Mesothelial cell of epicardium (in vitro differentiated cells): ENCODE measurements at regions not wholly inside any gene's neighbourhood (a gene's known extent, or its start where the extent isn't known, plus 50 kb on each side); places are given as distances from the start of the nearest gene placed in this dataset.

Experiments used
- DNase-seq, 2 experiments: peaks; one replicate each; pipeline ENCODE4 v3.0.0; 2021; ENCODE audit warnings: low spot score in 2 of 2; ENCODE audit not compliant: unreplicated experiment in 2 of 2
- H3K27ac Mint-ChIP-seq: 2 replicates; pipeline ENCODE4 v1.8.0; 2021; ENCODE audit warnings: mixed read lengths
- H3K27me3 Mint-ChIP-seq: 2 replicates; pipeline ENCODE4 v1.8.0; 2021; ENCODE audit warnings: low read depth, mixed read lengths
- H3K36me3 Mint-ChIP-seq: 2 replicates; pipeline ENCODE4 v1.8.0; 2021; ENCODE audit warnings: mixed read lengths
- H3K4me1 Mint-ChIP-seq: 2 replicates; pipeline ENCODE4 v1.8.0; 2021; ENCODE audit warnings: mixed read lengths
- H3K4me3 Mint-ChIP-seq: 2 replicates; pipeline ENCODE4 v1.8.0; 2021; ENCODE audit warnings: mild to moderate bottlenecking, moderate library complexity, mixed read lengths
- H3K9me3 Mint-ChIP-seq: 2 replicates; pipeline ENCODE4 v1.8.0; 2021; ENCODE audit warnings: mixed read lengths
- TF ChIP-seq, protein P1 (sequence below): fragments of 200-600 bp; sonication (generic); IDR thresholded peaks from one replicate; pipeline ENCODE4 v1.5.0; 2021; ENCODE audit warnings: antibody characterized with exemption; ENCODE audit not compliant: unreplicated experiment

DNA sequence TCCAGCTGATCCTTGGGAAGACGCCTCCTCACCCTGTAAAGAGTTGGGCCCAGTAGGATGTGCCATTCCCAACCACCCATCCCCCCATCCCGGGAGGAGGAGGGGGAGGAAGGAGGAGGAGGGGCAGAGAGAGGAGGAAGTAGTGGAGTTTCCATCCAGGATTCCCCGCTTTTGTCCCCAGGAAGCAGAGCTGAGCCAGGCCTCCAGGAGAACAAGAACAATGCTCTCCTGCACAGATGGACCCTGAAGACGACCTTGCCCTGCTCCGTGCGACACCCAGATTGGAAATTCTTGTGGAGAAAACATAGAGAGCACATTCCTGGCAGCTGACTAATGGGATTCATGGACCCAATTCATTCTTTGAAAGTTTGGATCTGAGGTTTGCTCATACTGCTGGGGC lies 132.3 kb upstream of the CRY1 start:
- Mint-ChIP-seq H3K36me3 (no peaks in the 10 kb centered on the region), H3K27me3 (peaks cover 49% of the 10 kb centered on the region), H3K4me1 (peaks cover 2% of the 10 kb centered on the region), H3K4me3 (no peak overlapping the region), H3K9me3 (no peaks in the 10 kb centered on the region), H3K27ac (no peak overlapping the region)
- TF ChIP-seq, protein P1, sequence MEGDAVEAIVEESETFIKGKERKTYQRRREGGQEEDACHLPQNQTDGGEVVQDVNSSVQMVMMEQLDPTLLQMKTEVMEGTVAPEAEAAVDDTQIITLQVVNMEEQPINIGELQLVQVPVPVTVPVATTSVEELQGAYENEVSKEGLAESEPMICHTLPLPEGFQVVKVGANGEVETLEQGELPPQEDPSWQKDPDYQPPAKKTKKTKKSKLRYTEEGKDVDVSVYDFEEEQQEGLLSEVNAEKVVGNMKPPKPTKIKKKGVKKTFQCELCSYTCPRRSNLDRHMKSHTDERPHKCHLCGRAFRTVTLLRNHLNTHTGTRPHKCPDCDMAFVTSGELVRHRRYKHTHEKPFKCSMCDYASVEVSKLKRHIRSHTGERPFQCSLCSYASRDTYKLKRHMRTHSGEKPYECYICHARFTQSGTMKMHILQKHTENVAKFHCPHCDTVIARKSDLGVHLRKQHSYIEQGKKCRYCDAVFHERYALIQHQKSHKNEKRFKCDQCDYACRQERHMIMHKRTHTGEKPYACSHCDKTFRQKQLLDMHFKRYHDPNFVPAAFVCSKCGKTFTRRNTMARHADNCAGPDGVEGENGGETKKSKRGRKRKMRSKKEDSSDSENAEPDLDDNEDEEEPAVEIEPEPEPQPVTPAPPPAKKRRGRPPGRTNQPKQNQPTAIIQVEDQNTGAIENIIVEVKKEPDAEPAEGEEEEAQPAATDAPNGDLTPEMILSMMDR: no peak
- DNase-seq: no peak

DNA sequence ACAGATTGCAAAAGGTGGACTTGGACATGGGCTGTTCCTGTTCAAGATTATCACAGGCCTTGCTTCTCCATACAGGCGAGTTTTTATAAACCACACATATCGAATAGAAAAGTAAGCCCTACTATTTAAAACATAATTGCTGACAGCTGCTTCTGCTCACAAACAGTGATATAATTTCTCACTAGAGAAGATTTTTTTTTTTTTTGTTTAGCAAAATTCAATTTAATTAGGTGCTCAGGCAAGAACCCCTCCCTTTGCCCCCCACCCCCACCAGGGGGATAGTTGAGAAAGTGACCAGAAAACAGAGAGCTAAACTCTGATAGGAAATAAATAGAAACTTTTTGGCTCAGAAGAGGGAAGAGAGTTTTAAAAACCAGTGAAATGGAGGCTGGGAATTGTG lies 132.8 kb upstream of the CRY1 start:
- TF ChIP-seq, protein P1: no peak
- H3K9me3 Mint-ChIP-seq: no peaks in the 10 kb centered on the region
- no peak overlapping the region for H3K4me3 Mint-ChIP-seq
- no peak for DNase-seq
- H3K4me1 Mint-ChIP-seq: peaks cover 2% of the 10 kb centered on the region
- no peaks in the 10 kb centered on the region for H3K36me3 Mint-ChIP-seq
- no peak overlapping the region for H3K27ac Mint-ChIP-seq
- peaks cover 50% of the 10 kb centered on the region for H3K27me3 Mint-ChIP-seq

DNA sequence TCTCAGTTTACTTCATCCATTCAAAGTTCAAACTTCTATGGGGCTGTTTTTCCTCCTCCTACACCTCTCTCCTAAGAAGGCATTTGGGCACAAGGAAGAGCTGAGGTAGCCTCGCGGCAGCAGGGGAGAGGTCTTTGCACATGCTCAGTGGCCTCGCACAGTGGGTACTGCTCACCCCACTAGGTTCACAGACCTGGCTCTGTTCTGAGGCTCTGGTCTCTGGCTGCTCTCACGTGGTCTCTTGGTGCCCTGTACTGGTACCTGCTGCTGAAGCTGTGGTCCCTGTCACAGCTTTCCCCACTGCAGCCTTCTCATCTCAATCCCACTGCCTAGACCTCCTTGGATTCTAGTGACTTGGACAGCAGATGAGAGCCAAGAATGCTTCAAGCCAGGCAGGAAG lies 134.7 kb upstream of the CRY1 start:
- Mint-ChIP-seq H3K27me3 (peaks cover 36% of the 10 kb centered on the region), H3K27ac (no peak overlapping the region), H3K36me3 (no peaks in the 10 kb centered on the region), H3K9me3 (no peaks in the 10 kb centered on the region), H3K4me1 (peaks cover 2% of the 10 kb centered on the region), H3K4me3 (no peak overlapping the region)
- DNase-seq: no peak
- TF ChIP-seq, protein P1: no peak

DNA sequence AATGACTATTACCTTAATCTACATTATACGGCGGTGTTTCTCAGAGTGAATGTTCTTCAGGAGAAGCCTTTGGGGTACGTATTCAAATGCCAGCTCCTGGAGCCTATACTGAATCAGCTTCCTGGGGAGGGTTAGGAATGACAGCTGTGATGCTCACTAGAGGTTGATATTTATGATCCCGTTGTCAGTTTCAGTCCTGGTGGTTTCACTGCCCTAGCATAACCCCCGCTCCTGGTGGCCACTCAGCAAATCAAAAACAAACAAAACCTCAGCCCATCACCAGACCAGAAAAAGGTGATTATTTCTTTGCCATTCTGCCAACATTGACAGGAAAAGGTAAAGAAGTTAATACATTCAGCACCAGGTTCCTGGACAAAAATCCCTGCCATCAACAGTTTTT lies 136.5 kb upstream of the CRY1 start:
- Mint-ChIP-seq H3K4me1 (peaks cover 2% of the 10 kb centered on the region), H3K36me3 (no peaks in the 10 kb centered on the region), H3K27me3 (peaks cover 42% of the 10 kb centered on the region), H3K4me3 (no peak overlapping the region), H3K27ac (no peak overlapping the region), H3K9me3 (no peaks in the 10 kb centered on the region)
- TF ChIP-seq, protein P1: no peak
- no peak for DNase-seq

DNA sequence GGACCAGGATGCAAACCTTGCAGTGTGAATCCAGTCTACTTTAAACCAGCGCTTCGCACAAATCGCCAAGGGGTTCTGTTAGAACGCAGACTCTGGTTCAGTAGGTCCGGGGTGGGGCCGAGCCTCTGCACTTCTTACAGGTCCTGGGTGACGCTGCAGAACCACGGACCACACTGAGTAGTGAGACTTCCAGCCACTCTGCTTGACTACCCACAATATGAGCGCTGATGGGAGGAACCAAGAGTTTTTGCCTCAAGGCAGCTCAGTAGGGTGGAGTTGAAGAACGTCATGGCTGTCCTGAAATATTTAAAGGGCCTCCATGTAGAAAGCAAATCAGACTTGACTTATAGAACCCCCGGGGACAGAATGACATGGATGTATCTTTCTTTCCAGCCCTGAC lies 138.0 kb upstream of the CRY1 start:
- TF ChIP-seq, protein P1: no peak
- peaks cover 3% of the 10 kb centered on the region for H3K4me1 Mint-ChIP-seq
- H3K4me3 Mint-ChIP-seq: no peak overlapping the region
- no peak for DNase-seq
- H3K36me3 Mint-ChIP-seq: no peaks in the 10 kb centered on the region
- peaks cover 52% of the 10 kb centered on the region for H3K27me3 Mint-ChIP-seq
- no peak overlapping the region for H3K27ac Mint-ChIP-seq
- no peaks in the 10 kb centered on the region for H3K9me3 Mint-ChIP-seq

DNA sequence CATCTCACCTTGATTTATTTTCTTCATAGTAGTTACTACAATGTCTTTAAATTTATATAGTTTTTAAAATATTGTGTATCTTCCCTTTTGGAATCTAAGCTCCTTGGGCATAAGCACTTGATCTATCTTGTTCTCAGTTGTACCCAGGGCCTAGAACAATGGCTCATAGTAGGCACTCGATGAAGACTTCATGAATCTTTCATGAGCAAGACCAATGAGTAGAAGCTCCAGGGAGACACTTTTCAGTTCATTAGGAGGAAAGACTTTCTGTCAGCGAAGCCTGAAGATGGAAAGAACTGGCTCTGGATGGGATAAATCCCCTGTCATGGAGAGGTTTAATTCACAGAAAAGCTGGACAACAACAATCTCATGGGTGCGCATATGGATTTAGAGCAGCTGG lies 140.2 kb upstream of the CRY1 start:
- peaks cover 18% of the 10 kb centered on the region for H3K4me1 Mint-ChIP-seq
- no peaks in the 10 kb centered on the region for H3K36me3 Mint-ChIP-seq
- TF ChIP-seq, protein P1: no peak
- no peak overlapping the region for H3K27ac Mint-ChIP-seq
- no peak for DNase-seq
- no peaks in the 10 kb centered on the region for H3K9me3 Mint-ChIP-seq
- H3K4me3 Mint-ChIP-seq: no peak overlapping the region
- H3K27me3 Mint-ChIP-seq: peaks cover 58% of the 10 kb centered on the region
